Glutamatergic neuron (in vitro differentiated cells): ENCODE measurements at regions not wholly inside any gene's neighbourhood (a gene's known extent, or its start where the extent isn't known, plus 50 kb on each side); places are given as distances from the start of the nearest gene placed in this dataset.
"Not testable (repeated sequence)": the region's sequence is repeated elsewhere in the genome, so short reads cannot be mapped to it uniquely, and the experiment has no call there.

Source experiments
- DNase-seq: peaks from one replicate; pipeline ENCODE4 v3.0.0; 2022
- H3K27ac Mint-ChIP-seq: one replicate; pipeline ENCODE4 v1.8.0; 2020; ENCODE audit warnings: mild to moderate bottlenecking, mixed read lengths, inconsistent platforms; ENCODE audit not compliant: unreplicated experiment
- H3K27me3 Mint-ChIP-seq: one replicate; pipeline ENCODE4 v1.8.0; 2020; ENCODE audit warnings: mild to moderate bottlenecking, moderate library complexity, mixed read lengths, inconsistent platforms; ENCODE audit not compliant: unreplicated experiment
- H3K36me3 Mint-ChIP-seq: one replicate; pipeline ENCODE4 v1.8.0; 2020; ENCODE audit warnings: mild to moderate bottlenecking, mixed read lengths, inconsistent platforms; ENCODE audit not compliant: unreplicated experiment
- H3K4me1 Mint-ChIP-seq: one replicate; pipeline ENCODE4 v1.8.0; 2020; ENCODE audit warnings: mild to moderate bottlenecking, low read depth, mixed read lengths, inconsistent platforms; ENCODE audit not compliant: unreplicated experiment
- H3K4me3 Mint-ChIP-seq: one replicate; pipeline ENCODE4 v1.8.0; 2020; ENCODE audit warnings: mild to moderate bottlenecking, mixed read lengths, inconsistent platforms; ENCODE audit not compliant: unreplicated experiment
- H3K9me3 Mint-ChIP-seq: one replicate; pipeline ENCODE4 v1.8.0; 2020; ENCODE audit warnings: mild to moderate bottlenecking, moderate library complexity, mixed read lengths, inconsistent platforms; ENCODE audit not compliant: unreplicated experiment
- TF ChIP-seq, protein P1 (sequence below): fragments of 200-600 bp; sonication (generic); IDR thresholded peaks from one replicate; pipeline ENCODE4 v1.5.0; 2021; ENCODE audit not compliant: partially characterized antibody, unreplicated experiment

DNA sequence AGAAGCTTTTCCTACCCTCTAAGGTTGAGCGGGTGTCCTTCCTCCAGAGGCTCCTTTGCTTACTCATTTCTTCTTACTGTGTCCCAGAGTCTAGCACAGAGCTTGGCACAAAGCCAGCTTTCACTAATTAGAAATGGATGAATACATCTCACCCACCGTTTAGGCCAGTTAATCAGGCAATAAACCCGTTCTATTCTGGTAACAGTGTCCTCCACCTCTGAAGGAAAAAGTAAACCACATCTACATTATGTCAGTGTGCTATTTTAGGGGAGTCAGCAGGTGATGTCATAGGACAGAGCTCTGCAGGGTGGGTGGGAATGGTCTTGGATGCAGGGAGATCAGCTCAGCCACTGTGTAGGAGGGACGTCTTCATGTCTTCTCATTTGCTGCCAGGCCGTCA, 109.2 kb downstream of the OSTF1 start:
- Mint-ChIP-seq H3K9me3 (no peaks in the 10 kb centered on the region), H3K36me3 (no peaks in the 10 kb centered on the region), H3K27ac (no peak overlapping the region), H3K4me3 (no peak overlapping the region), H3K27me3 (no peaks in the 10 kb centered on the region), H3K4me1 (peaks cover 4% of the 10 kb centered on the region)
- DNase-seq = no peak
- TF ChIP-seq, protein P1, sequence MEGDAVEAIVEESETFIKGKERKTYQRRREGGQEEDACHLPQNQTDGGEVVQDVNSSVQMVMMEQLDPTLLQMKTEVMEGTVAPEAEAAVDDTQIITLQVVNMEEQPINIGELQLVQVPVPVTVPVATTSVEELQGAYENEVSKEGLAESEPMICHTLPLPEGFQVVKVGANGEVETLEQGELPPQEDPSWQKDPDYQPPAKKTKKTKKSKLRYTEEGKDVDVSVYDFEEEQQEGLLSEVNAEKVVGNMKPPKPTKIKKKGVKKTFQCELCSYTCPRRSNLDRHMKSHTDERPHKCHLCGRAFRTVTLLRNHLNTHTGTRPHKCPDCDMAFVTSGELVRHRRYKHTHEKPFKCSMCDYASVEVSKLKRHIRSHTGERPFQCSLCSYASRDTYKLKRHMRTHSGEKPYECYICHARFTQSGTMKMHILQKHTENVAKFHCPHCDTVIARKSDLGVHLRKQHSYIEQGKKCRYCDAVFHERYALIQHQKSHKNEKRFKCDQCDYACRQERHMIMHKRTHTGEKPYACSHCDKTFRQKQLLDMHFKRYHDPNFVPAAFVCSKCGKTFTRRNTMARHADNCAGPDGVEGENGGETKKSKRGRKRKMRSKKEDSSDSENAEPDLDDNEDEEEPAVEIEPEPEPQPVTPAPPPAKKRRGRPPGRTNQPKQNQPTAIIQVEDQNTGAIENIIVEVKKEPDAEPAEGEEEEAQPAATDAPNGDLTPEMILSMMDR = no peak

DNA sequence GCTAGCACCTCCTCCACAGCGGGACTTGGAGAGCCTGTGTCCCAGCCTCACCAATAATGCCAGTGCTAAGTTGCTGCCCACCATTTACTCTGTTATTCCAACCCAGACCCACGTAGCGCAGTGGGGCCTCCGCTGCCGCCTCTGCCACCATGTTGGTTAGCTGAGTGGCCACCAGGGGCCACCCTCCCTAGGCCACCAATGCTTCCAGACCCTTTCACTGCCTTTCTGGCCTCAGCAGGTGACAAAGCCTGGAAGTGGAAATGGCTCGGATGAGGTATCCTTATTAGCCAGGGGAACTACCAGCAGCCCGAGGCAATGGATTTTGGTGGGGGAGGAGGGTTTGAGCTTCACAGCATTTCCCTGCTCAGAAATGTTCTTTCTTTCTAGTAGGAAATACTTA, 110.1 kb downstream of the OSTF1 start:
- peak; percentile 23 for DNase-seq
- TF ChIP-seq, protein P1 = peak; percentile 25
- H3K27ac Mint-ChIP-seq = no peak overlapping the region
- no peaks in the 10 kb centered on the region for H3K36me3 Mint-ChIP-seq
- no peaks in the 10 kb centered on the region for H3K9me3 Mint-ChIP-seq
- H3K27me3 Mint-ChIP-seq = no peaks in the 10 kb centered on the region
- no peak overlapping the region for H3K4me3 Mint-ChIP-seq
- peaks cover 4% of the 10 kb centered on the region for H3K4me1 Mint-ChIP-seq

DNA sequence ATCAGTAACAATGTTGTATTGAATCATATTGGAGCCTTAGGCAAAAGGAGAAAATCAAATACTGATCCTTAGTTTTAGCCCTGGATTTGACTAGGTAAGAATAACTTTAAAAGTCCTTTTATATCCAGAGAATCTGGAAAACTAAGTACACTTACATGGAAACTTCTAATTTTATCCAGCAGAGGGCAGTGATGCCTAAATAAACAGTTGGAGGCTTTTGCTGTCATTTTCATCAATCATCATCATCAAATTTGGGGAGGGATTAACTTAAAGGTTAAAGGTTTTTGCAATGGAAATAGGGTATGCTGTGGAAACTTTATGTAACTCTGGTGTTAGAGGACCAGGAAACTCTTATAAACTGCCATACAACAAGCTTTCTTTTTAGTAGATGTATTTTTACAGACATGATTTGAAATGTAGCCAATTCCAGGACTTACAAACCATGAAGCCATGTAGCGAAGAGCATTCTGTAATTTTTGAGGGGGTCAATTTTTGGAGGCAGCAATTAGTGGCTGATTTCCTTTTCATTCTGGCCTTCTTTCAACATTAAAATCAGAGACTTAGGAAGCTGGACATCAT, 112.7 kb downstream of the OSTF1 start:
- H3K9me3 Mint-ChIP-seq = no peaks in the 10 kb centered on the region
- H3K27ac Mint-ChIP-seq = no peak overlapping the region
- no peak for DNase-seq
- no peak overlapping the region for H3K4me3 Mint-ChIP-seq
- no peaks in the 10 kb centered on the region for H3K36me3 Mint-ChIP-seq
- H3K4me1 Mint-ChIP-seq = peaks cover 4% of the 10 kb centered on the region
- no peaks in the 10 kb centered on the region for H3K27me3 Mint-ChIP-seq
- TF ChIP-seq, protein P1 = peak; percentile 78

DNA sequence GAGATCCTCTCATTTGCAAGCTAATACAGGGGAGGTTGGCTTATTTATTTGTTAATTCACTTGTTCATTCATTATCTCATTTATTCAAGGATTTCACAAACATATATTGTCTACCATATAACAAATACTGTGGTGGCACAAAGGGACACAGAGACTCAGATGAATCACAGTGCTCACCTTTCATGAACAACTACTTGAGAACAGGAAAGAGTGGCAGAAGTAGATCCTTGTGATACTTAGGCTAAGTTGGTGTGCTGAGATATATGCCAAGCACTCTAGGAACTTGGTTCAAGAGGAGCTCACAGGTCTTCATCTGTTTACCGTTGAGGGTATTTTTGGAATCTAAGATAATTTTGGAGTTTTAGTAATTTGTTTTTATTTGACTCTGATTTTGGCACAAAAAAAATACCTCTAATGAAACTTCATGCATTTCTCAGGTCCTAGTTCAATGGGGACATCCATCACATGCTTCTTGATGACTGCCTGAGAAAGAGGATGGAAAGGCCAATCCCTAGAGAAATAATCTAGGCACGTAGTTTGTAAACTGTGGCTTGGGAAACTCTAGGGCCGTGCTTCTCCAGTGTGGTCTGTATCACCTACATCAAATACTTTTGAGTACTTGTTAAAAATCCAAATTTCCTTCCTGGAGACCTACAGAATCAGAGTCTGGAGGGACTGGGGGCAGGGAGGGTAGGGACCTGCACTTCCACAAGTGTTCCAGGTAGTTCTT, 113.3 kb downstream of the OSTF1 start:
- TF ChIP-seq, protein P1 = no peak
- H3K4me3 Mint-ChIP-seq = no peak overlapping the region
- H3K4me1 Mint-ChIP-seq = peaks cover 4% of the 10 kb centered on the region
- H3K27me3 Mint-ChIP-seq = no peaks in the 10 kb centered on the region
- H3K27ac Mint-ChIP-seq = no peak overlapping the region
- H3K36me3 Mint-ChIP-seq = no peaks in the 10 kb centered on the region
- H3K9me3 Mint-ChIP-seq = no peaks in the 10 kb centered on the region
- no peak for DNase-seq

- not testable (repeated sequence) for H3K9me3 Mint-ChIP-seq, H3K27me3 Mint-ChIP-seq, H3K27ac Mint-ChIP-seq, H3K4me1 Mint-ChIP-seq, H3K4me3 Mint-ChIP-seq, H3K36me3 Mint-ChIP-seq, DNase-seq
Measured at GRCh38 chr9:75207997-75208396, 119.7 kb downstream of the OSTF1 start.
